Progenitor cell of endocrine pancreas (in vitro differentiated cells): ENCODE measurements at regions not wholly inside any gene's neighbourhood (a gene's known extent, or its start where the extent isn't known, plus 50 kb on each side); places are given as distances from the start of the nearest gene placed in this dataset.
"Not testable (repeated sequence)": the region's sequence is repeated elsewhere in the genome, so short reads cannot be mapped to it uniquely, and the experiment has no call there.

Source experiments
- DNase-seq: peaks from one replicate; pipeline ENCODE4 v3.0.0; 2021; ENCODE audit warnings: low spot score; ENCODE audit not compliant: unreplicated experiment
- H3K27ac Mint-ChIP-seq: 2 replicates; pipeline ENCODE4 v1.8.0; 2021; ENCODE audit warnings: mild to moderate bottlenecking, moderate library complexity, mixed read lengths
- H3K27me3 Mint-ChIP-seq: 2 replicates; pipeline ENCODE4 v1.8.0; 2021; ENCODE audit warnings: mixed read lengths
- H3K36me3 Mint-ChIP-seq: 2 replicates; pipeline ENCODE4 v1.8.0; 2022; ENCODE audit warnings: mixed read lengths; ENCODE audit not compliant: insufficient read depth
- H3K4me1 Mint-ChIP-seq: 2 replicates; pipeline ENCODE4 v1.8.0; 2021; ENCODE audit warnings: low read depth, mixed read lengths
- H3K4me3 Mint-ChIP-seq: 2 replicates; pipeline ENCODE4 v1.8.0; 2021; ENCODE audit warnings: low read depth, mild to moderate bottlenecking, moderate library complexity, mixed read lengths
- H3K9me3 Mint-ChIP-seq: 2 replicates; pipeline ENCODE4 v1.8.0; 2021; ENCODE audit warnings: low read depth, mixed read lengths
- TF ChIP-seq, protein P1 (sequence below): fragments of 200-600 bp; sonication (generic); IDR thresholded peaks from one replicate; pipeline ENCODE4 v1.5.0; 2021; ENCODE audit warnings: antibody characterized with exemption, mild to moderate bottlenecking; ENCODE audit not compliant: unreplicated experiment

DNA sequence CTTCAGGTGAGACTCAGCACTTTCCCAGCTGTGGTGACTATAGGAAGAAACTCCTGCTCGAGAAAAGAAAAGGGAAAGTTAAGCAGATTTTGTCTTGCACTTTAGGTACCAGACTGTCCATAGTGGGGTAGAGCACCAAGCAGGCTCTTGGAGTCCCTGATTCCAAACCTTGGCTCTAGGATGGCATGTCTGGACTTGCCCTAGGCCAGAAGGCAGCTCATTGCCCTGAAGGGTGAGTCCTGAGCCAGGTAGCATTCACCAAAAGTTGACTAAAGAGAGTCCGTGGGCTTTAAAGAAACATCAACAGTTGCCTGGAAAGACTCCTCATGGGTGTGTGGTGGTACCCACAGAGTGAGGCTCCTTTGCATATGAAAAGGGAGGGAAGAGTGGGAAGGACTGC lies 145.2 kb upstream of the SNX7 start:
- H3K4me1 Mint-ChIP-seq = no peaks in the 10 kb centered on the region
- peaks cover 2% of the 10 kb centered on the region for H3K36me3 Mint-ChIP-seq
- DNase-seq = no peak
- H3K4me3 Mint-ChIP-seq = no peak overlapping the region
- TF ChIP-seq, protein P1, sequence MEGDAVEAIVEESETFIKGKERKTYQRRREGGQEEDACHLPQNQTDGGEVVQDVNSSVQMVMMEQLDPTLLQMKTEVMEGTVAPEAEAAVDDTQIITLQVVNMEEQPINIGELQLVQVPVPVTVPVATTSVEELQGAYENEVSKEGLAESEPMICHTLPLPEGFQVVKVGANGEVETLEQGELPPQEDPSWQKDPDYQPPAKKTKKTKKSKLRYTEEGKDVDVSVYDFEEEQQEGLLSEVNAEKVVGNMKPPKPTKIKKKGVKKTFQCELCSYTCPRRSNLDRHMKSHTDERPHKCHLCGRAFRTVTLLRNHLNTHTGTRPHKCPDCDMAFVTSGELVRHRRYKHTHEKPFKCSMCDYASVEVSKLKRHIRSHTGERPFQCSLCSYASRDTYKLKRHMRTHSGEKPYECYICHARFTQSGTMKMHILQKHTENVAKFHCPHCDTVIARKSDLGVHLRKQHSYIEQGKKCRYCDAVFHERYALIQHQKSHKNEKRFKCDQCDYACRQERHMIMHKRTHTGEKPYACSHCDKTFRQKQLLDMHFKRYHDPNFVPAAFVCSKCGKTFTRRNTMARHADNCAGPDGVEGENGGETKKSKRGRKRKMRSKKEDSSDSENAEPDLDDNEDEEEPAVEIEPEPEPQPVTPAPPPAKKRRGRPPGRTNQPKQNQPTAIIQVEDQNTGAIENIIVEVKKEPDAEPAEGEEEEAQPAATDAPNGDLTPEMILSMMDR = no peak
- peaks cover 12% of the 10 kb centered on the region for H3K9me3 Mint-ChIP-seq
- no peaks in the 10 kb centered on the region for H3K27me3 Mint-ChIP-seq
- no peak overlapping the region for H3K27ac Mint-ChIP-seq

DNA sequence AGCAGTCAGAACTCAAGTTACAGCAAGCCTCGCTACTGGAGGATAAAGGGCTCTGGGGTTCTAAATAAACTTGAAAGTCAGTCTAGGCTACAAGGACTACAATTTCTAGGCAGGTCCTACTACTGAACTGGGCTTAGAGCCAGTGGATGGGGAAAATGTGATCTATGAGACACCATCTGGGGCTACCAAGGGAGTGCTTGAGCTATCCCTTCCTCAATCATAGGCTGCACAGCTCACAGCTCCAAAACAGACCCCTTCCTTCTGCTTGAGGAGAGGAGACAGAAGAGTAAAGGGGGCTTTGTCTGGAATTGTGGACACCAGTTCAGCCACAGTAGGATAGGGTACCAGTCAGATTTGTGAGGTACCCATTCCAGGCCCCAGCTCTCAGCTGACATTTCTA lies 145.8 kb upstream of the SNX7 start:
- no peaks in the 10 kb centered on the region for H3K27me3 Mint-ChIP-seq
- H3K36me3 Mint-ChIP-seq = peaks cover 2% of the 10 kb centered on the region
- H3K4me1 Mint-ChIP-seq = no peaks in the 10 kb centered on the region
- H3K4me3 Mint-ChIP-seq = no peak overlapping the region
- DNase-seq = no peak
- TF ChIP-seq, protein P1 = no peak
- peaks cover 14% of the 10 kb centered on the region for H3K9me3 Mint-ChIP-seq
- no peak overlapping the region for H3K27ac Mint-ChIP-seq

DNA sequence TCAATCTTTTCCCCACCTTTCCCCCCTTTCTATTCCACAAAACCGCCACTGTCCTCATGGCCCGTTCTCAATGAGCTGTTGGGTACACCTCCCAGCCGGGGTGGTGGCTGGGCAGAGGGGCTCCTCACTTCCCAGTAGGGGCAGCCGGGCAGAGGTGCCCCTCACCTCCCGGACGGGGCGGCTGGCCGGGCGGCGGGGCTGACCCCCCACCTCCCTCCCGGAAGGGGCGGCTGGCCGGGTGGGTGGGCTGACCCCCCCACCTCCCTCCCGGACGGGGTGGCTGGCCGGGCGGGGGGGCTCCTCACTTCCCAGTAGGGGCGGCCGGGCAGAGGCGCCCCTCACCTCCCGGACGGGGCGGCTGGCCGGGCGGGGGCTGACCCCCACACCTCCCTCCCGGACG lies 149.3 kb upstream of the SNX7 start:
- H3K27me3 Mint-ChIP-seq, DNase-seq, H3K27ac Mint-ChIP-seq, H3K4me1 Mint-ChIP-seq, H3K4me3 Mint-ChIP-seq, H3K36me3 Mint-ChIP-seq: not testable (repeated sequence)
- H3K9me3 Mint-ChIP-seq = peaks cover 32% of the 10 kb centered on the region

DNA sequence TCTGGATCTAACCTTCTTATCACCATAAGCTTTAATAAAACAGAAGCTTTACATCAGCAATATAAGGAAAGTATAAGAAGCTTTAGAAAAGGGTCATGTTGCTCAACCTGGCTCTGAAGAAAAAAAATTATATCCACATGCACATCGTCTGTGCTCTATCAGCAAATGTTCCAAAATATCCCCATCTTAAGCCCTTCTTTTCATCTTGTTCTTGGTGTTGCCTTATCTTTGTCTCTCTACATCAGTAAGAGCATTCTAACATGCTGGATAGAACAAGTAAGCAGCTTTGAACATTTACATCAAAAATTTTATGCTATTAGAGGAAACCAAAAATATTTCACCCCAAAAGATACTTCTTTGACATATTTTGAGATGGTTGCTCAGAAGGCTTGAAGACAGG lies 157.8 kb upstream of the SNX7 start:
- Mint-ChIP-seq H3K4me3 (no peak overlapping the region), H3K9me3 (peaks cover 21% of the 10 kb centered on the region), H3K27ac (no peak overlapping the region), H3K27me3 (no peaks in the 10 kb centered on the region), H3K36me3 (no peaks in the 10 kb centered on the region), H3K4me1 (no peaks in the 10 kb centered on the region)
- DNase-seq = no peak
- TF ChIP-seq, protein P1 = no peak

DNA sequence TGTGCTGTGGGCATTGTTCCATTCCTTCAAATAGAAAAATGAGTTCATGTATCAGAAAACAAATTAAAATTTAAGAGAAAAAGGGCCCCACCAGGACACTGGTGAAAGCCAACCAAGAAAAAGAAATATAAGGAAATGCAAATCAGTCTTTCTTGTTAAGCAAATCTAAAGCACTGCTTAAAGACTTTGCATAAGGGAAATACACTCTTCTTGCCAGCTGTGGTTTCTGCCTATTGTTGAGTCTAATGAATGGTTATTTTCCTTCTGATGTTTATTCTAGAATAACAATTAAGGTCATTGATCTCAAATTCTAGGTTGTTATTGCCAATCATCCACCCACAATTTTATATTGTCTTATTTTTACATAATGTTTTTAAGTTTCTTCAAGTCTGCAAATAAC lies 158.6 kb upstream of the SNX7 start:
- H3K4me1 Mint-ChIP-seq = no peaks in the 10 kb centered on the region
- no peaks in the 10 kb centered on the region for H3K36me3 Mint-ChIP-seq
- no peak for DNase-seq
- H3K27me3 Mint-ChIP-seq = no peaks in the 10 kb centered on the region
- peaks cover 15% of the 10 kb centered on the region for H3K9me3 Mint-ChIP-seq
- TF ChIP-seq, protein P1 = no peak
- no peak overlapping the region for H3K4me3 Mint-ChIP-seq
- H3K27ac Mint-ChIP-seq = no peak overlapping the region

DNA sequence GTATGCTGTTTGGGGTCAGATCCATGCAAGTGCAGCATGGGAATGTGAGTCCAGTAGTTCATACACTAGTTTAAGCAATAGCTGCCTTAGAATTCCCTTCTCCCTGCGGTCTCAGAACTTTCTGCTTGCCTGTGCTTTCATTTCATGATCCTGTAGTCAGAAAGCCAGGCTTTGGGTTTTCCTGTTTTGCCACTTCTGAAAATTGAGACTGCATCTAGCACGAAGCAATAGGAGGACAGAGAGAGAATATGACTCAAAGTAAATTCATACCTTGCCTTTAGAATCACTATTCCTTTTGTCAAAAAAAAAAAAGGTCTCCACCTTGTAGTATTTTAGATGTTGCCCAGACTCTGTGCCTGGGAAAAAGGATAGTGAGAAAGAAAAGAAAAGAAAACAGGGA lies 161.2 kb upstream of the SNX7 start:
- no peak for DNase-seq
- TF ChIP-seq, protein P1 = no peak
- H3K27ac Mint-ChIP-seq = no peak overlapping the region
- no peaks in the 10 kb centered on the region for H3K36me3 Mint-ChIP-seq
- H3K27me3 Mint-ChIP-seq = no peaks in the 10 kb centered on the region
- H3K4me3 Mint-ChIP-seq = no peak overlapping the region
- H3K9me3 Mint-ChIP-seq = peaks cover 6% of the 10 kb centered on the region
- H3K4me1 Mint-ChIP-seq = no peaks in the 10 kb centered on the region
